NT2/D1 (cell line): ENCODE measurements at regions not wholly inside any gene's neighbourhood (a gene's known extent, or its start where the extent isn't known, plus 50 kb on each side); places are given as distances from the start of the nearest gene placed in this dataset.

Source experiments
- SUZ12 ChIP-seq: IDR thresholded peaks from 2 replicates; pipeline ENCODE4 v1.6.1; 2011; ENCODE audit not compliant: insufficient read length, insufficient read depth; ENCODE audit errors: extremely low read depth
- YY1 ChIP-seq: IDR thresholded peaks from 2 replicates; pipeline ENCODE4 v1.6.1; 2011; ENCODE audit not compliant: insufficient read length, insufficient read depth
- ZNF274 ChIP-seq: IDR thresholded peaks from 2 replicates; pipeline ENCODE4 v1.6.1; 2011; ENCODE audit warnings: mild to moderate bottlenecking, low read depth, low read length

GRCh38 chr16:85519540-85520231 lies 93.4 kb upstream of the GSE1 start:
- TF ChIP-seq ZNF274 (no peak), YY1 (no peak), SUZ12 (no peak)
